Muscle of leg (tissue), 3 donors: ENCODE measurements at regions not wholly inside any gene's neighbourhood (a gene's known extent, or its start where the extent isn't known, plus 50 kb on each side); places are given as distances from the start of the nearest gene placed in this dataset.

ENCODE experiments used
- DNase-seq: peaks from one replicate; pipeline ENCODE4 v3.0.0; 2013
- H3K27ac ChIP-seq: one replicate; pipeline ENCODE4 v1.5.1; 2013; ENCODE audit warnings: mild to moderate bottlenecking, low read length, control low read depth
- H3K27me3 ChIP-seq: one replicate; pipeline ENCODE4 v1.6.1; 2013; ENCODE audit warnings: low read length; ENCODE audit not compliant: control insufficient read depth, insufficient read depth
- H3K36me3 ChIP-seq: one replicate; pipeline ENCODE4 v1.6.1; 2013; ENCODE audit warnings: low read length; ENCODE audit not compliant: control insufficient read depth, insufficient read depth
- H3K4me1 ChIP-seq: one replicate; pipeline ENCODE4 v1.6.1; 2013; ENCODE audit warnings: low read length; ENCODE audit not compliant: control insufficient read depth, insufficient read depth
- H3K4me3 ChIP-seq: one replicate; pipeline ENCODE4 v1.5.1; 2013; ENCODE audit warnings: low read length, control low read depth
- H3K9me3 ChIP-seq: replicated peaks from 2 replicates; pipeline ENCODE4 v1.6.1; 2013; ENCODE audit warnings: low read depth, low read length; ENCODE audit not compliant: control insufficient read depth
- WGBS: methylation state at CpG from one replicate; pipeline ENCODE4 v1.1.5; 2013; ENCODE audit warnings: missing lambda C conversion rate; ENCODE audit not compliant: insufficient coverage; 5-methylcytosine and 5-hydroxymethylcytosine counted together

- Histone ChIP-seq H3K4me3 (no peak overlapping the region), H3K27ac (no peak overlapping the region), H3K9me3 (no peaks in the 10 kb centered on the region), H3K27me3 (no peaks in the 10 kb centered on the region), H3K36me3 (no peaks in the 10 kb centered on the region), H3K4me1 (no peaks in the 10 kb centered on the region)
- WGBS: 62% methylated on average over 6 of the region's 7 CpGs
- DNase-seq: no peak
Observed at GRCh38 chr9:32322622-32323021, 61.8 kb upstream of the ACO1 start.

DNA sequence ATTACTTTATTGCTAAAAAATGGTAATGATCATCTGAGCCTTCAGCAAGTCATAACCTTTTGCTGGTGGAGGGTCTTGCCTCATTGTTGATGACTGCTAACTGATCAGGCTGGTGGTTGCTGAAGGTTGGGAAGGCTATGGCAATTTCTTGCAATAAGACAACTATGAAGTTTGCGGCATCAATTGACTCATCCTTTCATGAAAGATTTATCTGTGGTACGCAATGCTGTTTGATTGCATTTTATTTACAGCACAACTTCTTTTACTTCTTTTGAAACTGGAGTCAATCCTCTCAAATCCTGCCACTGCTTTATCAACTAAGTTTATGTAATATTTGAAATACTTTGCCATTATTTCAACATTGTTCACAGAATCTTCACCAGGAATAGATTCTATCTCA is 58.3 kb upstream of the ACO1 start:
- Histone ChIP-seq H3K27me3 (no peaks in the 10 kb centered on the region), H3K4me3 (no peak overlapping the region), H3K36me3 (no peaks in the 10 kb centered on the region), H3K9me3 (no peaks in the 10 kb centered on the region), H3K27ac (no peak overlapping the region), H3K4me1 (no peaks in the 10 kb centered on the region)
- DNase-seq: no peak
- no CpG with 5 or more reads among the region's 2 CpGs for WGBS

DNA sequence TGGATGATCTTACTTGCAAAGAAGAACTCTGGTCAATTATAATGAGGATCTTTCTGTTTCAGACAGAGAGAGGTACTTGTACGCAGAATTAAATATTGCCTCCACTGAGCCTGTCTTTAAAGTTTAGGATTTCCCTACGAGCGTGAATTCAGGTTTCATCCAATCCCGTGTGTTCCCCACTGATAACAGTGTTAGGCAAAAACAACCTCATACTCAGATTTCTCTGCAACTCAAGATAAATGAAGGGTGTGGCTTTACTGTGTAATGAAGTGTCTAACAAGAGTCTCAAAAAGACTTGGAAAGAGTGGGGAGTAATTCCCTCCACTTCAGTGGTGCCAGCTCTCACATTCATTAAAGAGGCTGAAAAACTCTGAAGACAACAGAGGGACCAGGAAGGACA is 53.2 kb upstream of the ACO1 start:
- WGBS: no CpG with 5 or more reads among the region's 4 CpGs

DNA sequence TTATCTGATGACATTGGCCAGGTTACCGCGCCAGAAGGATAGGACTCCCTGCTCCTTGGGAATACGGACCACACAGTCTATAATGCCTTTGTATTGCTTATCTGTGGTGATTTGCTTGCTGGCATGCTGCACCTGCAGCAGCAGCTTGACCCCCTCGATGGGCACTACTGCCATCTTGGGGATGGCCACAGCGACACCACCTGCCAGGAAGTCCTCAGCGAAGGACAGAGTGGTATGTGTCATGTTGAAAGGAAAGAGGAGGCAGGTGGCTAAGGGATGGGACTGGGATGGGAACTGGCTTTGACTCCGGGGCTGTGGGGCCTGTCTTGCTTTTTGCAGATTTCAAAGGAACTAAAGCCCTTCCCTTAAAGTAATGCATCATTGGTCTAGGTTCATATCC is 50.3 kb upstream of the ACO1 start:
- Histone ChIP-seq H3K4me1 (no peaks in the 10 kb centered on the region), H3K9me3 (no peaks in the 10 kb centered on the region), H3K4me3 (no peak overlapping the region), H3K27me3 (no peaks in the 10 kb centered on the region), H3K36me3 (no peaks in the 10 kb centered on the region), H3K27ac (no peak overlapping the region)
- 91% methylated on average over 5 of the region's 7 CpGs for WGBS
- DNase-seq: no peak

More for the DNA sequence above, 53.2 kb upstream of the ACO1 start:
- Histone ChIP-seq H3K27ac (no peak overlapping the region), H3K4me1 (no peaks in the 10 kb centered on the region), H3K9me3 (no peaks in the 10 kb centered on the region), H3K36me3 (no peaks in the 10 kb centered on the region), H3K27me3 (no peaks in the 10 kb centered on the region), H3K4me3 (no peak overlapping the region)
- DNase-seq: no peak
